H9 (cell line): ENCODE measurements at regions not wholly inside any gene's neighbourhood (a gene's known extent, or its start where the extent isn't known, plus 50 kb on each side); places are given as distances from the start of the nearest gene placed in this dataset.

Experiments
- DNase-seq: peaks from one replicate; pipeline ENCODE4 v3.0.0-alpha.2; 2017
- H2AFZ ChIP-seq: one replicate; pipeline ENCODE4 v1.6.1; 2013; ENCODE audit warnings: mild to moderate bottlenecking, low read length, control low read depth, moderate library complexity
- H2AK5ac ChIP-seq: 2 replicates; pipeline ENCODE4 v1.6.1; 2013; ENCODE audit warnings: low read length, control low read depth, mixed read lengths; ENCODE audit not compliant: insufficient read length
- H2BK120ac ChIP-seq: one replicate; pipeline ENCODE4 v1.6.1; 2013; ENCODE audit warnings: low read depth, mild to moderate bottlenecking, low read length, control low read depth, inconsistent platforms; ENCODE audit not compliant: poor library complexity, severe bottlenecking
- H2BK12ac ChIP-seq: 2 replicates; pipeline ENCODE4 v1.6.1; 2013; ENCODE audit warnings: low read length, control low read depth, mixed read lengths, low read depth; ENCODE audit not compliant: insufficient read length
- H2BK15ac ChIP-seq: 2 replicates; pipeline ENCODE4 v1.6.1; 2013; ENCODE audit warnings: low read depth, low read length, control low read depth
- H2BK20ac ChIP-seq: one replicate; pipeline ENCODE4 v1.6.1; 2013; ENCODE audit warnings: low read depth, mild to moderate bottlenecking, low read length, control low read depth, inconsistent platforms; ENCODE audit not compliant: poor library complexity, severe bottlenecking
- H2BK5ac ChIP-seq: 2 replicates; pipeline ENCODE4 v1.6.1; 2013; ENCODE audit warnings: low read length, control low read depth, mixed read lengths; ENCODE audit not compliant: insufficient read length
- H3K14ac ChIP-seq: 2 replicates; pipeline ENCODE4 v1.6.1; 2013; ENCODE audit warnings: low read length, control low read depth; ENCODE audit not compliant: insufficient read depth
- H3K18ac ChIP-seq: 2 replicates; pipeline ENCODE4 v1.6.1; 2013; ENCODE audit warnings: low read depth, mild to moderate bottlenecking, mixed read lengths, low read length, control low read depth; ENCODE audit not compliant: insufficient read length
- H3K23ac ChIP-seq: 2 replicates; pipeline ENCODE4 v1.6.1; 2013; ENCODE audit warnings: low read length, control low read depth, mixed read lengths, low read depth; ENCODE audit not compliant: insufficient read length
- H3K23me2 ChIP-seq: 2 replicates; pipeline ENCODE4 v1.6.1; 2013; ENCODE audit warnings: low read depth, mild to moderate bottlenecking, mixed read lengths, low read length, control low read depth; ENCODE audit not compliant: insufficient read length, poor library complexity, severe bottlenecking
- H3K27ac ChIP-seq: 2 replicates; pipeline ENCODE4 v1.5.1; 2013; ENCODE audit warnings: low read length, control low read depth, mixed read lengths, low read depth; ENCODE audit not compliant: insufficient read length
- H3K27me3 ChIP-seq: 2 replicates; pipeline ENCODE4 v1.6.1; 2013; ENCODE audit warnings: low read length, control low read depth, inconsistent platforms; ENCODE audit not compliant: insufficient read depth
- H3K4ac ChIP-seq: 2 replicates; pipeline ENCODE4 v1.6.1; 2013; ENCODE audit warnings: low read depth, mild to moderate bottlenecking, control low read depth, inconsistent platforms, low read length, moderate library complexity
- H3K4me1 ChIP-seq: 2 replicates; pipeline ENCODE4 v1.6.1; 2013; ENCODE audit warnings: low read length, control low read depth, inconsistent platforms; ENCODE audit not compliant: insufficient read depth
- H3K4me2 ChIP-seq: 2 replicates; pipeline ENCODE4 v1.6.1; 2013; ENCODE audit warnings: low read length, control low read depth, mixed read lengths; ENCODE audit not compliant: insufficient read length, insufficient read depth
- H3K56ac ChIP-seq: 2 replicates; pipeline ENCODE4 v1.6.1; 2013; ENCODE audit warnings: low read depth, mild to moderate bottlenecking, mixed read lengths, low read length, control low read depth; ENCODE audit not compliant: insufficient read length
- H3K79me1 ChIP-seq: 2 replicates; pipeline ENCODE4 v1.6.1; 2013; ENCODE audit warnings: low read depth, mild to moderate bottlenecking, moderate library complexity, low read length, control low read depth, inconsistent platforms; ENCODE audit not compliant: insufficient read depth, poor library complexity, severe bottlenecking
- H3K79me2 ChIP-seq: 2 replicates; pipeline ENCODE4 v1.6.1; 2013; ENCODE audit warnings: low read length, control low read depth, inconsistent platforms; ENCODE audit not compliant: insufficient read depth
- H3K9ac ChIP-seq: 2 replicates; pipeline ENCODE4 v1.6.1; 2013; ENCODE audit warnings: low read length, control low read depth, mixed read lengths; ENCODE audit not compliant: insufficient read length; ENCODE audit errors: extremely low read depth
- H3K9me3 ChIP-seq: one replicate; pipeline ENCODE4 v1.6.1; 2013; ENCODE audit warnings: low read depth, low read length, inconsistent platforms; ENCODE audit not compliant: control insufficient read depth
- H3T11ph ChIP-seq: one replicate; pipeline ENCODE4 v1.6.1; 2013; ENCODE audit warnings: mild to moderate bottlenecking, low read length, control low read depth, inconsistent platforms
- H4K20me1 ChIP-seq: one replicate; pipeline ENCODE4 v1.6.1; 2013; ENCODE audit not compliant: control insufficient read depth, insufficient read length, insufficient read depth
- H4K5ac ChIP-seq: 2 replicates; pipeline ENCODE4 v1.6.1; 2013; ENCODE audit warnings: low read depth, mild to moderate bottlenecking, mixed read lengths, low read length, control low read depth; ENCODE audit not compliant: insufficient read length
- H4K8ac ChIP-seq: replicated peaks from 2 replicates; pipeline ENCODE4 v1.6.1; 2013; ENCODE audit warnings: low read length, control low read depth, mixed read lengths, low read depth; ENCODE audit not compliant: insufficient read length
- H4K91ac ChIP-seq: 2 replicates; pipeline ENCODE4 v1.6.1; 2013; ENCODE audit warnings: low read depth, mild to moderate bottlenecking, moderate library complexity, mixed read lengths, low read length, control low read depth; ENCODE audit not compliant: insufficient read length
- H3K27ac Mint-ChIP-seq, 3 experiments: 2 replicates in 2 of 3; 3 replicates in 1 of 3; pipeline ENCODE4 v1.8.0; 2020 to 2021; ENCODE audit warnings: mixed read lengths in 3 of 3, mild to moderate bottlenecking in 1 of 3, moderate library complexity in 1 of 3
- H3K27me3 Mint-ChIP-seq: 2 replicates; pipeline ENCODE4 v1.8.0; 2021; ENCODE audit warnings: low read depth, mild to moderate bottlenecking, moderate library complexity, mixed read lengths
- H3K36me3 Mint-ChIP-seq, 3 experiments: 2 replicates in 2 of 3; 3 replicates in 1 of 3; pipeline ENCODE4 v1.8.0; 2020 to 2021; ENCODE audit warnings: low read depth in 3 of 3, mixed read lengths in 3 of 3; ENCODE audit not compliant: insufficient read depth in 1 of 3
- H3K4me1 Mint-ChIP-seq, 2 experiments: 2 replicates each; pipeline ENCODE4 v1.8.0; 2020; ENCODE audit warnings: mixed read lengths in 2 of 2
- H3K4me3 Mint-ChIP-seq, 2 experiments: 2 replicates in 1 of 2; 3 replicates in 1 of 2; pipeline ENCODE4 v1.8.0; 2020 to 2021; ENCODE audit warnings: mild to moderate bottlenecking in 2 of 2, mixed read lengths in 2 of 2, moderate library complexity in 1 of 2
- H3K9me3 Mint-ChIP-seq, 2 experiments: 2 replicates in 1 of 2; 3 replicates in 1 of 2; pipeline ENCODE4 v1.8.0; 2020; ENCODE audit warnings: mild to moderate bottlenecking in 2 of 2, mixed read lengths in 2 of 2, moderate library complexity in 1 of 2
- WGBS: extraction: QIAGEN DNeasy Blood & Tissue Kit; methylation state at CpG from one replicate; pipeline ENCODE4 v1.1.7; 2013; ENCODE audit warnings: missing lambda C conversion rate, low lambda C conversion rate, mixed read lengths; ENCODE audit not compliant: insufficient read length; ENCODE audit errors: extremely low coverage; 5-methylcytosine and 5-hydroxymethylcytosine counted together
- TF ChIP-seq, protein P1 (sequence below): fragments of 200-600 bp; sonication (generic); conservative IDR thresholded peaks from 3 replicates; pipeline ENCODE4 v1.8.0; 2021; ENCODE audit warnings: antibody characterized with exemption, mild to moderate bottlenecking

DNA sequence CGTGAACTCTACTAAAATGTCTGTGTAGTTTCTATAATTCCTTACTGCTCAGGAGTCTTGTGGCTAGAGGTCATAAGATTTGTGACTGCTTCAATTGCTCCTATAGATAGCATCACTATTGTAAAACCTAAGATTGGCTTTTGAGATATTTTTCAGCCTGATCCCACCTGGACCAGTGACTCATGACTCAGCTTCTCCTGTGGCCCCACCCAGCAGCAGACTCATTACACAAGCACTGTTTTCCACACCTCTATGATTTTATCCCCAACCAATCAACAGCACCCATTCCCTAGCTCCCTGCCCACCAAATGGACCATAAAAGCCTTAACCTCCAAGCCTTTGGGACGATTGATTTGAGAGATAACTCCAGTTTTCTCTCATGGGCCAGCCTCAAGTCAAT, 1157.0 kb upstream of the INTU start:
- no peak overlapping the region for H3K27ac ChIP-seq
- no peak overlapping the region for H3K23ac ChIP-seq
- H2AK5ac ChIP-seq = no peak overlapping the region
- H3K4me2 ChIP-seq = no peak overlapping the region
- H2BK20ac ChIP-seq = no peak overlapping the region
- no peak overlapping the region for H2BK5ac ChIP-seq
- no peak overlapping the region for H3K56ac ChIP-seq
- no peaks in the 10 kb centered on the region for H3K27me3 ChIP-seq
- no peak overlapping the region for H3K18ac ChIP-seq
- no peak overlapping the region for H3T11ph ChIP-seq
- H3K4ac ChIP-seq = no peak overlapping the region
- Mint-ChIP-seq H3K36me3 (peaks cover 2 to 3% (median 3%) of the 10 kb centered on the region in 3 experiments; a peak in 4 of 7 replicates), H3K27me3 (no peaks in the 10 kb centered on the region), H3K27ac (no peak overlapping the region; a peak in 1 of 7 replicates), H3K4me3 (no peak overlapping the region), H3K9me3 (peaks cover 10 to 16% of the 10 kb centered on the region in 2 experiments; a peak in 4 of 5 replicates), H3K4me1 (peaks cover 3 to 6% of the 10 kb centered on the region in 2 experiments; a peak in 2 of 4 replicates)
- no peaks in the 10 kb centered on the region for H4K20me1 ChIP-seq
- TF ChIP-seq, protein P1, sequence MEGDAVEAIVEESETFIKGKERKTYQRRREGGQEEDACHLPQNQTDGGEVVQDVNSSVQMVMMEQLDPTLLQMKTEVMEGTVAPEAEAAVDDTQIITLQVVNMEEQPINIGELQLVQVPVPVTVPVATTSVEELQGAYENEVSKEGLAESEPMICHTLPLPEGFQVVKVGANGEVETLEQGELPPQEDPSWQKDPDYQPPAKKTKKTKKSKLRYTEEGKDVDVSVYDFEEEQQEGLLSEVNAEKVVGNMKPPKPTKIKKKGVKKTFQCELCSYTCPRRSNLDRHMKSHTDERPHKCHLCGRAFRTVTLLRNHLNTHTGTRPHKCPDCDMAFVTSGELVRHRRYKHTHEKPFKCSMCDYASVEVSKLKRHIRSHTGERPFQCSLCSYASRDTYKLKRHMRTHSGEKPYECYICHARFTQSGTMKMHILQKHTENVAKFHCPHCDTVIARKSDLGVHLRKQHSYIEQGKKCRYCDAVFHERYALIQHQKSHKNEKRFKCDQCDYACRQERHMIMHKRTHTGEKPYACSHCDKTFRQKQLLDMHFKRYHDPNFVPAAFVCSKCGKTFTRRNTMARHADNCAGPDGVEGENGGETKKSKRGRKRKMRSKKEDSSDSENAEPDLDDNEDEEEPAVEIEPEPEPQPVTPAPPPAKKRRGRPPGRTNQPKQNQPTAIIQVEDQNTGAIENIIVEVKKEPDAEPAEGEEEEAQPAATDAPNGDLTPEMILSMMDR = no peak
- H2BK15ac ChIP-seq = no peak overlapping the region
- H4K91ac ChIP-seq = no peak overlapping the region
- no peaks in the 10 kb centered on the region for H3K23me2 ChIP-seq
- H3K14ac ChIP-seq = no peak overlapping the region
- H4K8ac ChIP-seq = no peak overlapping the region
- no peaks in the 10 kb centered on the region for H3K79me1 ChIP-seq
- H3K79me2 ChIP-seq = no peaks in the 10 kb centered on the region
- no peaks in the 10 kb centered on the region for H3K9me3 ChIP-seq
- no CpG with 5 or more reads among the region's 2 CpGs for WGBS
- H2AFZ ChIP-seq = no peak overlapping the region
- H2BK120ac ChIP-seq = no peak overlapping the region
- no peak for DNase-seq
- no peaks in the 10 kb centered on the region for H3K4me1 ChIP-seq
- H4K5ac ChIP-seq = no peak overlapping the region
- no peak overlapping the region for H2BK12ac ChIP-seq
- no peak overlapping the region for H3K9ac ChIP-seq
